ENCODE measurements at regions not wholly inside any gene's neighbourhood (a gene's known extent, or its start where the extent isn't known, plus 50 kb on each side); places are given as distances from the start of the nearest gene placed in this dataset.
"Not testable (repeated sequence)": the region's sequence is repeated elsewhere in the genome, so short reads cannot be mapped to it uniquely, and the experiment has no call there.

GRCh38 chr4:60396341-60397049 is 803.6 kb upstream of the ADGRL3 start:
- Histone ChIP-seq H3K9me3 (no peaks in the 10 kb centered on the region), H3K4me1 (no peaks in the 10 kb centered on the region), H3K27me3 (no peaks in the 10 kb centered on the region), H3K36me3 (no peaks in the 10 kb centered on the region), H3K27ac (no peak overlapping the region), H3K4me3 (no peak overlapping the region)
- TF ChIP-seq, protein P1, sequence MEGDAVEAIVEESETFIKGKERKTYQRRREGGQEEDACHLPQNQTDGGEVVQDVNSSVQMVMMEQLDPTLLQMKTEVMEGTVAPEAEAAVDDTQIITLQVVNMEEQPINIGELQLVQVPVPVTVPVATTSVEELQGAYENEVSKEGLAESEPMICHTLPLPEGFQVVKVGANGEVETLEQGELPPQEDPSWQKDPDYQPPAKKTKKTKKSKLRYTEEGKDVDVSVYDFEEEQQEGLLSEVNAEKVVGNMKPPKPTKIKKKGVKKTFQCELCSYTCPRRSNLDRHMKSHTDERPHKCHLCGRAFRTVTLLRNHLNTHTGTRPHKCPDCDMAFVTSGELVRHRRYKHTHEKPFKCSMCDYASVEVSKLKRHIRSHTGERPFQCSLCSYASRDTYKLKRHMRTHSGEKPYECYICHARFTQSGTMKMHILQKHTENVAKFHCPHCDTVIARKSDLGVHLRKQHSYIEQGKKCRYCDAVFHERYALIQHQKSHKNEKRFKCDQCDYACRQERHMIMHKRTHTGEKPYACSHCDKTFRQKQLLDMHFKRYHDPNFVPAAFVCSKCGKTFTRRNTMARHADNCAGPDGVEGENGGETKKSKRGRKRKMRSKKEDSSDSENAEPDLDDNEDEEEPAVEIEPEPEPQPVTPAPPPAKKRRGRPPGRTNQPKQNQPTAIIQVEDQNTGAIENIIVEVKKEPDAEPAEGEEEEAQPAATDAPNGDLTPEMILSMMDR (IDR thresholded peaks at IDR 0.05), result no peak
- DNase-seq, result no peak

GRCh38 chr4:60400593-60400992 is 799.5 kb upstream of the ADGRL3 start:
- no peaks in the 10 kb centered on the region for H3K9me3 ChIP-seq
- H3K27me3 ChIP-seq, result no peaks in the 10 kb centered on the region
- H3K4me1 ChIP-seq, result no peaks in the 10 kb centered on the region
- H3K36me3 ChIP-seq, result no peaks in the 10 kb centered on the region
- DNase-seq, result no peak
- no peak overlapping the region for H3K4me3 ChIP-seq
- no peak for TF ChIP-seq POLR2A (IDR thresholded peaks at IDR 0.05)
- TF ChIP-seq, protein P1 (IDR thresholded peaks at IDR 0.05), result no peak
- H3K27ac ChIP-seq, result no peak overlapping the region

DNA sequence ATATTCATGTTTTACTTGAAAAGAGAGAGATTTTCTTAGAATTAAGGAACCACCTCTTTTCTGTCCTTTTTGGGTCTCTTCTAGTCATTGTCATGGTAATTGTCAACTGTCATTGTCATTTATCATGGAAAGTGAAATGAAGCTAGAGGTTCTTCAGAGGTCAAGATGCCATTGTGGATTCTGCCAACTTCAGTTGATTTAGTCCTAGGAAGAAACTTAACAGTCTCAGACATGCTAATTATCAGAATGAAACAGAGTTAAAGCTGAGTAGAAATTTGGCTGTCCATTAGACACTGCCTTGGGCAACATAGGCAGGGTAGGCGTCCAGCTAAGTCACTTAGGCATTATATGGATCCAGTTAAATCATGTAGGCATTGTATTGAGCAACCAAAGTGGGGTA is 796.1 kb upstream of the ADGRL3 start:
- Histone ChIP-seq H3K4me3 (no peak overlapping the region), H3K4me1 (no peaks in the 10 kb centered on the region), H3K27ac (no peak overlapping the region), H3K27me3 (no peaks in the 10 kb centered on the region), H3K9me3 (no peaks in the 10 kb centered on the region), H3K36me3 (no peaks in the 10 kb centered on the region)
- TF ChIP-seq POLR2A (IDR thresholded peaks at IDR 0.05), result no peak
- TF ChIP-seq, protein P1 (IDR thresholded peaks at IDR 0.05), result no peak
- no peak for DNase-seq

- Histone ChIP-seq H3K36me3 (no peaks in the 10 kb centered on the region), H3K4me3 (no peak overlapping the region), H3K4me1 (no peaks in the 10 kb centered on the region), H3K27me3 (no peaks in the 10 kb centered on the region), H3K27ac (no peak overlapping the region), H3K9me3 (no peaks in the 10 kb centered on the region)
- TF ChIP-seq, protein P1 (IDR thresholded peaks at IDR 0.05), result no peak
- no peak for TF ChIP-seq POLR2A (IDR thresholded peaks at IDR 0.05)
- DNase-seq, result no peak
Observed at GRCh38 chr4:60422439-60422838, 777.7 kb upstream of the ADGRL3 start.

DNA sequence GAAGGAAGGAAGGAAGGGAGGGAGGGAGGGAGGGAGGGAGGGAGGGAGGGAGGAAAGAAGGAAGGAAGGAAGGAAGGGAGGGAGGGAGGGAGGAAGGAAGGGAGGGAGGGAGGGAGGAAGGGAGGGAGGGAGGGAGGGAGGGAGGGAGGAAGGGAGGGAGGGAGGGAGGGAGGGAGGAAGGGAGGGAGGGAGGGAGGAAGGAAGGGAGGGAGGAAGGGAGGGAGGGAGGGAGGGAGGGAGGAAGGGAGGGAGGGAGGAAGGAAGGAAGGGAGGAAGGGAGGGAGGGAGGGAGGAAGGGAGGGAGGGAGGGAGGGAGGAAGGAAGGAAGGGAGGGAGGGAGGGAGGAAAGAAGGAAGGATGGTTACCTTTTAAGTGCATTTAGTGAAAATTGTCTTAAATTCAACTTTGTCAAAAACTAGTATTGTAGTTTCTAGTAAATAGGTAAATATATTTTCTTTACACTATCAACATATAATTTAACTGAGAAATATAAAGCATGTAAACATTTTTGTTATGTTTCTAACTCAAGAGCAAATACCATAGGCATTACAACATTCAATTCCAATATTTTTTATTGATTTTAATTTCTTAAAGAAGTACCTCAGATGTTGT is 776.4 kb upstream of the ADGRL3 start:
- not testable (repeated sequence) for H3K36me3 ChIP-seq, H3K9me3 ChIP-seq, DNase-seq, H3K4me1 ChIP-seq, H3K27me3 ChIP-seq, H3K4me3 ChIP-seq, H3K27ac ChIP-seq

DNA sequence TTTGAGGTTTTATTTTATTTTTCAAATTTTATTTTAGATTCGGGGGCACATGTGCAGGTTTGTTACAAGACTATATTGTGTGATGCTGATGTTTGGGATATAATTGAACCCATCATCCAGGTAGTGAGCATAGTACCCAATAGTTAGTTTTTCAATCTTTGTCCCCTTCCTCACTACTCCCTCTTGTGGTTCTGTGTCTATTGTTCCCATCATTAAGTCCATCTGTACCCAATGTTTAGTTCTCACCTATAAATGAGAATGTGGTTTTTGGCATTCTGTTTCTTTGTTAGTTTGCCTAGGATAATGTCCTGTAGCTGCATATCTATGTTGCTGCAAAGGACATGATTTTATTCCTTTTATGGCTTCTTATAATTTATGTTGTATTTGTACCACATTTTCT is 767.2 kb upstream of the ADGRL3 start:
- no peak for DNase-seq
- H3K4me3 ChIP-seq, result no peak overlapping the region
- H3K36me3 ChIP-seq, result no peaks in the 10 kb centered on the region
- H3K27ac ChIP-seq, result no peak overlapping the region
- no peaks in the 10 kb centered on the region for H3K4me1 ChIP-seq
- H3K9me3 ChIP-seq, result no peaks in the 10 kb centered on the region
- TF ChIP-seq, protein P1 (IDR thresholded peaks at IDR 0.05), result no peak
- no peak for TF ChIP-seq POLR2A (IDR thresholded peaks at IDR 0.05)
- H3K27me3 ChIP-seq, result no peaks in the 10 kb centered on the region

Measured in Peyer's patch (tissue), 4 donors.